ENCODE measurements at regions not wholly inside any gene's neighbourhood (a gene's known extent, or its start where the extent isn't known, plus 50 kb on each side); places are given as distances from the start of the nearest gene placed in this dataset.
A peak's percentile ranks its signal among the peaks of the same experiment; 100 is the strongest.

- DNase-seq (ENCODE audit: low read depth): no peak
- POLR2A ChIA-PET: no interaction called here
- Histone ChIP-seq H3K27me3 (ENCODE audit: control insufficient read depth, insufficient read depth, low read length) (peaks cover 10% of the 10 kb centered on the region), H3K4me3 (ENCODE audit: low read depth, low read length) (no peak overlapping the region), H3K36me3 (ENCODE audit: control insufficient read depth, insufficient read depth, low read length) (no peaks in the 10 kb centered on the region)
- TF ChIP-seq, protein P1, sequence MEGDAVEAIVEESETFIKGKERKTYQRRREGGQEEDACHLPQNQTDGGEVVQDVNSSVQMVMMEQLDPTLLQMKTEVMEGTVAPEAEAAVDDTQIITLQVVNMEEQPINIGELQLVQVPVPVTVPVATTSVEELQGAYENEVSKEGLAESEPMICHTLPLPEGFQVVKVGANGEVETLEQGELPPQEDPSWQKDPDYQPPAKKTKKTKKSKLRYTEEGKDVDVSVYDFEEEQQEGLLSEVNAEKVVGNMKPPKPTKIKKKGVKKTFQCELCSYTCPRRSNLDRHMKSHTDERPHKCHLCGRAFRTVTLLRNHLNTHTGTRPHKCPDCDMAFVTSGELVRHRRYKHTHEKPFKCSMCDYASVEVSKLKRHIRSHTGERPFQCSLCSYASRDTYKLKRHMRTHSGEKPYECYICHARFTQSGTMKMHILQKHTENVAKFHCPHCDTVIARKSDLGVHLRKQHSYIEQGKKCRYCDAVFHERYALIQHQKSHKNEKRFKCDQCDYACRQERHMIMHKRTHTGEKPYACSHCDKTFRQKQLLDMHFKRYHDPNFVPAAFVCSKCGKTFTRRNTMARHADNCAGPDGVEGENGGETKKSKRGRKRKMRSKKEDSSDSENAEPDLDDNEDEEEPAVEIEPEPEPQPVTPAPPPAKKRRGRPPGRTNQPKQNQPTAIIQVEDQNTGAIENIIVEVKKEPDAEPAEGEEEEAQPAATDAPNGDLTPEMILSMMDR (IDR thresholded peaks at IDR 0.05; ENCODE audit: insufficient read depth, low read depth, low read length): no peak
- CTCF ChIA-PET: no interaction called here
These were observed 87.5 kb downstream of the IER5 start for GRCh38 chr1:181175955-181176354.

DNA sequence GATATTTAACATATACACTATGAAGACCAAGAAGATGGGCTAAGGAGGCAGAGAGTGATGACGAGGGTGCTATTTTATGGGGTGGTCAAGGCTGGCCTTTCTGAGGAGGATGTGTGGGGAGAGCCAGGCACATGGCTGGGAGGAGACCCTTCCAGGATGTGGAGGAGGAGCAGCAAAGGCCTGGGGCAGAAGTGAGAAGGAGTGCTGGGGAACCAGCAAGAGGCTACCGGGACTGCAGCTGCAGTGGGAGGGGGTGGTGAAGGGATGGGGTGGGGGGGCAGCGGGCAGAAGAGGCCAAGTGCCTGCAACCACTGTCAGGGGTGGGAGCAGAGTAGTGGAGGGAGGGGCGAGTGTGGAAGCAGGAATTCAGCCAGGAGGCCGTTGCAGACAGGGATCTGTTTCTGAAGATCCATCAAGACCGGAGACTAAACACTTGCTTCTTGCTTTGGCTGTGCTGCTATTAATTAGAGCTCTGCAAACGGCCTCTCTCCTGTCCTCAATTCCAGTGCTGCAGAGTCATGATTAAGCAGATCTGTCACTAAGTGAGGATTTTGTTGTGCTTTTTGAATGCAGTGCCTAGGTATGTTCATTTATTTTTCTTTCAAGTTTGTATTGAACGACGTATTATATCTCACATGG is 89.9 kb downstream of the IER5 start:
- CTCF ChIA-PET: interaction anchor here (0.6 to 1.1 kb wide), 2 partner anchors 12 to 247 kb away, joined by 3 read pairs; no protein-coding TSS in a partner anchor
- Histone ChIP-seq H3K36me3 (ENCODE audit: control insufficient read depth, insufficient read depth, low read length) (no peaks in the 10 kb centered on the region), H3K4me3 (ENCODE audit: low read depth, low read length) (no peak overlapping the region), H3K27me3 (ENCODE audit: control insufficient read depth, insufficient read depth, low read length) (peaks cover 14% of the 10 kb centered on the region)
- POLR2A ChIA-PET: no interaction called here
- TF ChIP-seq, protein P1 (IDR thresholded peaks at IDR 0.05; ENCODE audit: insufficient read depth, low read depth, low read length): no peak
- no peak for DNase-seq (ENCODE audit: low read depth)

DNA sequence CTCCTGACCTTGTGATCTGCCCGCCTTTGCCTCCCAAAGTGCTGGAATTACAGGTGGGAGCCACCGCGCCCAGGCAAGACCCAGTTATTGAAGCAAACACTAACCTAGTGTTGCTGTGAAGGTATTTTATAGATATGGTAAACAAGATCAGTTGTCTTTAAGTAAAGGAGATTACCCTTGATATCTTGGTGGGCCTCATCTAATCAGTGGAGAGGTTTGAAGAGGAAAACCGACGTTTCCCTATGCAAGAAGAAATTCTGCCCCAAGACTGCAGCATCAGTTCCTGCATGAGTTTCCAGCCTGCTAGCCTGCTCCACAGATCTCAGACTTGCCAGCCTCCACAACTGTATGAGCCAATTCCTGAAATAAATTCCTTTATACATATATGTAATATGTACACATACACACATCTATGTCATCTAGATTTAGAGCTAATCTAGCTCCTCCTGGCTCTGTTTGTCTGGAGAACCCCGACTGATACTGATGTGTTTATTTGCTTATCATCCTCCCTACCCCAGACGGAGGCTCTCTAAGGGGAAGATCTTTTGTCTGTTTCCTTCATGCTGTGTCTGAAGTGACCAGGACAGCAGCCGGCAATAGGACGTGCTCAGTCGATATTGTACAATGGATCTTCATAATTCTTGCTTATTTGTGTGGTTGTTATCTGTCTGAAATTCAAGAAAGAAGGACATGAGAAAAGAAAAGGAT is 90.9 kb downstream of the IER5 start:
- no peaks in the 10 kb centered on the region for H3K36me3 ChIP-seq (ENCODE audit: control insufficient read depth, insufficient read depth, low read length)
- H3K27me3 ChIP-seq (ENCODE audit: control insufficient read depth, insufficient read depth, low read length): peaks cover 14% of the 10 kb centered on the region
- TF ChIP-seq, protein P1 (IDR thresholded peaks at IDR 0.05; ENCODE audit: insufficient read depth, low read depth, low read length): no peak
- ChIA-PET CTCF (interaction anchor here (0.9 to 2.1 kb wide), 3 partner anchors 10 to 245 kb away, joined by 3 to 15 read pairs (median 5); no protein-coding TSS in a partner anchor), POLR2A (no interaction called here)
- DNase-seq (ENCODE audit: low read depth): no peak
- no peak overlapping the region for H3K4me3 ChIP-seq (ENCODE audit: low read depth, low read length)

- CTCF ChIA-PET: interaction anchor here (0.6 to 2.1 kb wide), 5 partner anchors 9 to 245 kb away, joined by 3 to 15 read pairs (median 3); no protein-coding TSS in a partner anchor
- H3K4me3 ChIP-seq (ENCODE audit: low read depth, low read length): no peak overlapping the region
- POLR2A ChIA-PET: no interaction called here
- H3K27me3 ChIP-seq (ENCODE audit: control insufficient read depth, insufficient read depth, low read length): peaks cover 16% of the 10 kb centered on the region
- no peaks in the 10 kb centered on the region for H3K36me3 ChIP-seq (ENCODE audit: control insufficient read depth, insufficient read depth, low read length)
- peak; percentile 29 for DNase-seq (ENCODE audit: low read depth)
- TF ChIP-seq, protein P1 (IDR thresholded peaks at IDR 0.05; ENCODE audit: insufficient read depth, low read depth, low read length): no peak
These were observed 91.5 kb downstream of the IER5 start for GRCh38 chr1:181179987-181180365.

- TF ChIP-seq, protein P1 (IDR thresholded peaks at IDR 0.05; ENCODE audit: insufficient read depth, low read depth, low read length): no peak
- no peak for DNase-seq (ENCODE audit: low read depth)
- Histone ChIP-seq H3K36me3 (ENCODE audit: control insufficient read depth, insufficient read depth, low read length) (no peaks in the 10 kb centered on the region), H3K4me3 (ENCODE audit: low read depth, low read length) (no peak overlapping the region), H3K27me3 (ENCODE audit: control insufficient read depth, insufficient read depth, low read length) (peaks cover 20% of the 10 kb centered on the region)
- ChIA-PET POLR2A (no interaction called here), CTCF (interaction anchor here (0.6 to 2.1 kb wide), 6 partner anchors 9 to 244 kb away, joined by 3 to 15 read pairs (median 3); no protein-coding TSS in a partner anchor)
These were observed 92.0 kb downstream of the IER5 start for GRCh38 chr1:181180407-181181031.

Data from BJ (cell line).